PC-9 (cell line): ENCODE measurements at regions not wholly inside any gene's neighbourhood (a gene's known extent, or its start where the extent isn't known, plus 50 kb on each side); places are given as distances from the start of the nearest gene placed in this dataset.

Experiments
- CTCF ChIP-seq: fragments of 200-600 bp; sonication (generic); conservative IDR thresholded peaks from 2 replicates; pipeline ENCODE4 v1.6.1; 2017; ENCODE audit warnings: mixed run types, antibody characterized with exemption, mild to moderate bottlenecking, moderate library complexity
- EZH2 ChIP-seq: fragments of 200-600 bp; sonication (generic); IDR thresholded peaks from 2 replicates; pipeline ENCODE4 v1.8.0; 2017; ENCODE audit warnings: antibody characterized with exemption, low read depth

GRCh38 chr5:93272108-93272507 lies 308.9 kb downstream of the NR2F1-AS1 start:
- no peak for TF ChIP-seq EZH2
- no peak for TF ChIP-seq CTCF
